ENCODE measurements at regions not wholly inside any gene's neighbourhood (a gene's known extent, or its start where the extent isn't known, plus 50 kb on each side); places are given as distances from the start of the nearest gene placed in this dataset.

DNA sequence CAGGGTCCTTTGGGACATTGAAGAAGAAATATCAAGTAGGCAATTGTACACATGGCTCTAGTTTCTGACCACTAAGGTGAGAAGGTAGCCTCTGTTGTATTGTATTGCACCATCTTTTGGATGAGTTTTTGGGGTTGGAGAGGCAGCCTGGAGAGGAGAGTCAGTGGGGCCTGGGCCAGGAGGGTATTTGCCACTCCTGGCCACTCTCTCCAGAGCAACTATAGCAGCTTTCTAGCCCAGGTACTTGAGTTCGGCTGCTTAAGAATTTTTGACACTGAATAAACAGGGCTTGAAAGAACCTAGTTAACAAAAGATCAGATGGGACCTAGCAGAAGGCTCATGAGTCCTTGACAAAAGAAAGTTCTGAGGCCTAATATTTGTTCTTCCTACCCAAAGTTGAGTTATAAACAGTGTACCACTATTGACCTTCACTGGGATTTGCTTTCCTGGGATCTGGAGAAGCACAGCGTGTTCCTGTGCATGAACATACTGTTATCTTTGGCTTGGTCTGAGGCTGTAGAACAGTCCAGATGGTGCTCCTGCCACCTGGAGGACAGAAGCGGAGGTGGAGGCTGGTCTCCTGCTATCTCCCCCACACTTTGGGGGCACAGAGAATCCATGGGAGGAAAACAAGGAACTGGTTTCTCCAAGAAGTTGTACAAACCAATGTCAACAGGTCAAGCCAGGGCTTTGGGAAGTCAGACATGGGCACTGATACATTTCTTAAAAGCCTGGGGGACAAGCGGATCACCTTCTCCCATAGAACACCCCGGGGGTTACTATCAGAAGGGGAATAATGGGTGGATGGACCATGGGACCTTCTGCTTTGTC is 110.4 kb upstream of the LIFR start:
- TF ChIP-seq, protein P1, sequence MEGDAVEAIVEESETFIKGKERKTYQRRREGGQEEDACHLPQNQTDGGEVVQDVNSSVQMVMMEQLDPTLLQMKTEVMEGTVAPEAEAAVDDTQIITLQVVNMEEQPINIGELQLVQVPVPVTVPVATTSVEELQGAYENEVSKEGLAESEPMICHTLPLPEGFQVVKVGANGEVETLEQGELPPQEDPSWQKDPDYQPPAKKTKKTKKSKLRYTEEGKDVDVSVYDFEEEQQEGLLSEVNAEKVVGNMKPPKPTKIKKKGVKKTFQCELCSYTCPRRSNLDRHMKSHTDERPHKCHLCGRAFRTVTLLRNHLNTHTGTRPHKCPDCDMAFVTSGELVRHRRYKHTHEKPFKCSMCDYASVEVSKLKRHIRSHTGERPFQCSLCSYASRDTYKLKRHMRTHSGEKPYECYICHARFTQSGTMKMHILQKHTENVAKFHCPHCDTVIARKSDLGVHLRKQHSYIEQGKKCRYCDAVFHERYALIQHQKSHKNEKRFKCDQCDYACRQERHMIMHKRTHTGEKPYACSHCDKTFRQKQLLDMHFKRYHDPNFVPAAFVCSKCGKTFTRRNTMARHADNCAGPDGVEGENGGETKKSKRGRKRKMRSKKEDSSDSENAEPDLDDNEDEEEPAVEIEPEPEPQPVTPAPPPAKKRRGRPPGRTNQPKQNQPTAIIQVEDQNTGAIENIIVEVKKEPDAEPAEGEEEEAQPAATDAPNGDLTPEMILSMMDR (IDR thresholded peaks at IDR 0.05; ENCODE audit: low read depth, low read length) = peak; percentile 82
- H3K4me3 ChIP-seq (ENCODE audit: low read depth, low read length) = no peak overlapping the region
- in situ Hi-C loops (cut with HindIII; ENCODE audit: low sequenced_read_pairs) = no loop called here
- peak; percentile 73 for DNase-seq (ENCODE audit: low read depth, low spot score)

DNA sequence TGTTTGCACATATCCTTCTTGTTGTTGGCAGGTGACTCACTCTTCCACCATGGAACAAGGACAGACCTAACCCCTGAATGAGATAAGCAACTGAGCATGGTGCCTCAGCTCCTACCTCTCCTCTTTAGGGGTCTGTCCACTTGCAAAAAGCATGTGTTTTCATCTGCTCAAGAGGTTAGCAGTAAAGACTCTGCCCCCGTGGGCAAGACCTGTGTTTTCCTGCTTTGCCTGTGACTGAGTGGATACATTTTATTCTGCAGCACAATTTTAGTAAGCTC is 111.0 kb upstream of the LIFR start:
- no peak for DNase-seq (ENCODE audit: low read depth, low spot score)
- no peak overlapping the region for H3K4me3 ChIP-seq (ENCODE audit: low read depth, low read length)
- in situ Hi-C loops (cut with HindIII; ENCODE audit: low sequenced_read_pairs) = no loop called here
- TF ChIP-seq, protein P1 (IDR thresholded peaks at IDR 0.05; ENCODE audit: low read depth, low read length) = no peak

DNA sequence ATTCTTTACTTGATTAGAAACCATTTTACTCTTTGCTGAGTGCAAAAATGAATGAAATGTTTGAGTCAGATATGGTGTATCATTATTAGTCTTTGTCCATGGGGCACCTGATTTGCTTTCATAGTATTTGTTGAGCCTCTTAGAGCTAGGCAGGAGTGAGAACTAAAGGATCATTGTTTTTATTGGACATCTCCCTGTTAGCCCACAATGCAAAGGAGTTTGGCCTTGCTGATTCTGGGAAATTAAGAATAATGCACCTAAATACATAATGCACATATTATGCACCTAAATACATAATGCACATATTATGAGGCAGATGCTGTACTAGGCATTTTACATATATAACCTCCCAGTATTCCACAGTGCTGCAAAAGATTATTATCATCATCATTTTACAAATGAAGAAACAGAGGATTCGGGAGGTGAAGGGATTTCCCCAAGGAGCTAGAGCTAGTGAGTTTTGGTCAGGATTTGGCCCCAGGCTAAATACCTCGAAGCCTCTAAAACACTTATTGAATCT is 113.0 kb upstream of the LIFR start:
- H3K4me3 ChIP-seq (ENCODE audit: low read depth, low read length) = no peak overlapping the region
- TF ChIP-seq, protein P1 (IDR thresholded peaks at IDR 0.05; ENCODE audit: low read depth, low read length) = no peak
- no peak for DNase-seq (ENCODE audit: low read depth, low spot score)
- in situ Hi-C loops (cut with HindIII; ENCODE audit: low sequenced_read_pairs) = no loop called here

DNA sequence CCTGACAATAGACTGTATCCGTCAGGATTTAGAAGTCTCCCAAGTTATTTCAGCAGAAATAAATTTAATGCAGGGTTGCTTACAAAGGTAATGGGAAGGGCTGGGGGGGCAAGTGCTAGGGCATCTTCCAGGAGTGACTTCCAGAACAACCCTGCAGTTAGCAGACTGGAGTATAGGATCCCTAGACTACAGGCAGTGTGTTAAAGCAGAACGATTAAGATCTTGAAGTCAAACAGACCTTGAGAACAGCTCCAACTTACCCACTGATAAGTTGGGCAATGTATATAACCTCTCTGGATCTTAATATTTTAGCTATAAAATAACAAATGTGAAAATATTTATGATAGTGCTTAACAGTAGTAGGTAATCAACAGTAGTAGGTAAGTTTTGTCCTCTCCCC is 113.6 kb upstream of the LIFR start:
- in situ Hi-C loops (cut with HindIII; ENCODE audit: low sequenced_read_pairs) = no loop called here
- TF ChIP-seq, protein P1 (IDR thresholded peaks at IDR 0.05; ENCODE audit: low read depth, low read length) = no peak

DNA sequence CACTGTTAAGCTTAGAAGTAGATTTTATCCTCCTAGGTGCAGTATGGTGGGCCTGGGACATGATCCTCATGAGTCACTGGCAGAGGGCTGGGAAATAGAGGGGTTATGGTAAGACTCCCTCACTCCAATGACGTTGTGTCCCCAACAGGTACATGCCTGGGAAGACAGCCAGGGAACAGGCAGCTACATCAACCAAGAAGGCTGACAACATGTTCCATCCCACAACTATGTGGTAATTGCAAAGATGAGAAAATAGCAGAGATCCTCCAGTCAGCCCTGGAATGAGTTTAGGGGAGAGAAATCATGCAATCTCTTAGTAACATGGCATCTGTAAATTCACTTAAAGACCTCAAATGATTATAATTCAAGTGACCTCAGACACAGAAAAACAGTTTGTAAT is 114.4 kb upstream of the LIFR start:
- TF ChIP-seq, protein P1 (IDR thresholded peaks at IDR 0.05; ENCODE audit: low read depth, low read length) = no peak
- DNase-seq (ENCODE audit: low read depth, low spot score) = peak; percentile 61
- in situ Hi-C loops (cut with HindIII; ENCODE audit: low sequenced_read_pairs) = no loop called here
- no peak overlapping the region for H3K4me3 ChIP-seq (ENCODE audit: low read depth, low read length)

More for the DNA sequence above, 113.6 kb upstream of the LIFR start:
- no peak overlapping the region for H3K4me3 ChIP-seq (ENCODE audit: low read depth, low read length)
- no peak for DNase-seq (ENCODE audit: low read depth, low spot score)

DNA sequence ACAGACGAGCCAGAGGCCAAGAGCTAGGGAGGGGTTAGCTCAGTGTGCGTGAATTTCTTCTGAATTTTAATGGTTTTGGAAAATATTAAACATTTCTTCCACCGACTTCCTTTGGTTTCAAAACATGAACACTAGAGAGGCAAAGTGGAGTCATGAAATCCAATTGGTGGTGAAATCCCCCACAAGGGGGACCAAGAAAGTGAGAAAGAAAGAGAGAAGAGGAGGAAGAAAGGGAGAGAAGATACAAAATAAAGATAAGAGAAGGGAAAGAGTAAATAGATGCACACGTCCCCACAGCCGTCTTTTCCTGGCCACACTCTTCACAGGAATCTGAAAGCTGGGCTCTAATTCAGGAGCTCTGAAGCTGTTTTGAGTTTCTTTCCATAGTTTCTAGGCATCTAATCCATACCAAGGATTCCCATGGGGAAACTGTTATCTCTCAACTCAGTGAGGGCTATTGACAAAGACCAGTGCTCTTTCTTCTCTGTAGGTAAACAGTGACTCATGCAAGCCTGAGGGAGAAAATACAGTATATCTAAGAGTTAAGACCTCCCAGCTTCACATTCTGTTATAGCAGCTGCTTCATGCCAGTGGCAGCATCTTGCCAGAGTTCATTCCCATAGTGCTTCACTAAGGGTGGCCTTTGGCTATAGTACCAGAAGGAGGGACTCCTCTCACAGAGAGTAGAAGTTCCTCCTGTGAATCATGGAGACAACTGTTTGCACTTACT is 115.8 kb upstream of the LIFR start:
- in situ Hi-C loops (cut with HindIII; ENCODE audit: low sequenced_read_pairs) = no loop called here
- DNase-seq (ENCODE audit: low read depth, low spot score) = peak; percentile 85
- H3K4me3 ChIP-seq (ENCODE audit: low read depth, low read length) = no peak overlapping the region
- TF ChIP-seq, protein P1 (IDR thresholded peaks at IDR 0.05; ENCODE audit: low read depth, low read length) = no peak
